H1 (cell line): ENCODE measurements at regions not wholly inside any gene's neighbourhood (a gene's known extent, or its start where the extent isn't known, plus 50 kb on each side); places are given as distances from the start of the nearest gene placed in this dataset.

Source experiments
- CTCF ChIA-PET: fragments of 300-600 bp; sonication (Branson Sonifier 250); formaldehyde crosslinking; loops from one replicate; lab custom pipeline; 2021; ENCODE audit not compliant: partially characterized antibody; lab: Charles Lee
- POLR2A ChIA-PET: fragments of 300-600 bp; sonication (Branson Sonifier 250); formaldehyde crosslinking; loops from one replicate; lab custom pipeline; 2021; ENCODE audit warnings: inconsistent platforms; ENCODE audit not compliant: partially characterized antibody; lab: Charles Lee
- DNase-seq, 2 experiments: peaks; one replicate each; pipeline versions ENCODE4 v3.0.0 to v3.0.0-alpha.2; 2010 to 2022; ENCODE audit warnings: low spot score in 2 of 2, low read depth in 1 of 2, mixed read lengths in 1 of 2
- FAIRE-seq: peaks from 2 replicates; lab custom pipeline; 2011; peaks lifted over from hg19 to GRCh38; lab: Jason Lieb, UNC
- H2AFZ ChIP-seq: 2 replicates; pipeline ENCODE4 v1.8.1; 2012; ENCODE audit warnings: low read length, inconsistent platforms
- H2AK5ac ChIP-seq: 2 replicates; pipeline ENCODE4 v1.6.1; 2013; ENCODE audit warnings: low read depth, low read length
- H2BK120ac ChIP-seq: replicated peaks from 2 replicates; pipeline ENCODE3; 2013; ENCODE audit warnings: low read depth, low read length, inconsistent platforms
- H2BK12ac ChIP-seq: 2 replicates; pipeline ENCODE4 v1.6.1; 2013; ENCODE audit warnings: low read depth, low read length
- H2BK15ac ChIP-seq: 2 replicates; pipeline ENCODE4 v1.6.1; 2013; ENCODE audit warnings: low read length
- H2BK20ac ChIP-seq: 2 replicates; pipeline ENCODE4 v1.6.1; 2013; ENCODE audit warnings: low read length
- H2BK5ac ChIP-seq: 2 replicates; pipeline ENCODE4 v1.6.1; 2013; ENCODE audit warnings: low read depth, low read length
- H3K14ac ChIP-seq: 2 replicates; pipeline ENCODE4 v1.6.1; 2013; ENCODE audit warnings: inconsistent platforms; ENCODE audit not compliant: insufficient read length
- H3K18ac ChIP-seq: 2 replicates; pipeline ENCODE4 v1.6.1; 2013; ENCODE audit warnings: low read length; ENCODE audit errors: extremely low read depth
- H3K23ac ChIP-seq: 2 replicates; pipeline ENCODE4 v1.6.1; 2013; ENCODE audit warnings: inconsistent platforms; ENCODE audit not compliant: insufficient read length
- H3K23me2 ChIP-seq: 2 replicates; pipeline ENCODE4 v1.6.1; 2013; ENCODE audit warnings: low read depth, low read length
- H3K27ac ChIP-seq: 2 replicates; pipeline ENCODE4 v1.6.1; 2011; ENCODE audit warnings: low read depth, low read length, inconsistent platforms
- H3K27me3 ChIP-seq, 4 experiments: replicated peaks in 1 of 4; 1 replicate in 1 of 4; 2 replicates in 3 of 4; pipeline versions ENCODE4 v1.6.1 to v1.8.1; 2011 to 2013; ENCODE audit warnings: low read length in 3 of 4, mild to moderate bottlenecking in 3 of 4, inconsistent platforms in 2 of 4, mixed read lengths in 2 of 4, moderate library complexity in 1 of 4; ENCODE audit not compliant: control insufficient read depth in 3 of 4, insufficient read depth in 3 of 4; ENCODE audit errors: extremely low read depth in 1 of 4
- H3K36me3 ChIP-seq, 4 experiments: 2 replicates each; pipeline versions ENCODE4 v1.6.1 to v1.8.1; 2011 to 2013; ENCODE audit warnings: mild to moderate bottlenecking in 4 of 4, low read length in 3 of 4, moderate library complexity in 2 of 4, control low read depth in 1 of 4, inconsistent platforms in 1 of 4; ENCODE audit not compliant: insufficient read depth in 4 of 4, control insufficient read depth in 2 of 4
- H3K4ac ChIP-seq: replicated peaks from 2 replicates; pipeline ENCODE3; 2013; ENCODE audit warnings: low read length, low read depth, mixed read lengths, inconsistent platforms; ENCODE audit not compliant: insufficient read length
- H3K4me1 ChIP-seq, 4 experiments: replicated peaks in 1 of 4; 1 replicate in 1 of 4; 2 replicates in 3 of 4; pipeline versions ENCODE4 v1.6.1 to v1.8.1; 2011 to 2013; ENCODE audit warnings: low read length in 3 of 4, inconsistent platforms in 2 of 4, mixed read lengths in 1 of 4; ENCODE audit not compliant: insufficient read depth in 4 of 4, control insufficient read depth in 3 of 4
- H3K4me2 ChIP-seq, 2 experiments: 2 replicates each; pipeline versions ENCODE4 v1.6.1 to v1.8.1; 2011 to 2013; ENCODE audit warnings: low read depth in 2 of 2, low read length in 2 of 2, control low read depth in 1 of 2, inconsistent platforms in 1 of 2, mild to moderate bottlenecking in 1 of 2; ENCODE audit not compliant: insufficient read depth in 1 of 2
- H3K4me3 ChIP-seq, 4 experiments: fragments of 200-600, 300-600 bp in 1 of 4; sonication (generic), shearing (Covaris generic), sonication (Bioruptor Twin) in 1 of 4; 2 replicates each; pipeline versions ENCODE4 v1.5.1 to v1.8.1; 2011 to 2016; ENCODE audit warnings: low read length in 4 of 4, low read depth in 3 of 4, control low read depth in 2 of 4, inconsistent platforms in 2 of 4, mild to moderate bottlenecking in 2 of 4, mixed read lengths in 1 of 4, moderate library complexity in 1 of 4; ENCODE audit not compliant: insufficient read depth in 2 of 4; ENCODE audit errors: extremely low read depth in 1 of 4
- H3K56ac ChIP-seq: replicated peaks from 2 replicates; pipeline ENCODE3; 2013; ENCODE audit warnings: low read depth, mild to moderate bottlenecking, mixed read lengths, low read length, inconsistent platforms; ENCODE audit not compliant: insufficient read length
- H3K79me1 ChIP-seq: 2 replicates; pipeline ENCODE4 v1.6.1; 2013; ENCODE audit warnings: low read depth, low read length, control low read depth
- H3K79me2 ChIP-seq, 2 experiments: 2 replicates each; pipeline versions ENCODE4 v1.6.1 to v1.8.1; 2012 to 2013; ENCODE audit warnings: low read length in 2 of 2, mild to moderate bottlenecking in 2 of 2, inconsistent platforms in 1 of 2; ENCODE audit not compliant: insufficient read depth in 2 of 2, control insufficient read depth in 1 of 2
- H3K9ac ChIP-seq, 4 experiments: replicated peaks in 1 of 4; 1 replicate in 1 of 4; 2 replicates in 3 of 4; pipeline versions ENCODE4 v1.6.1 to v1.8.1; 2011 to 2013; ENCODE audit warnings: low read depth in 3 of 4, low read length in 3 of 4, control low read depth in 2 of 4, mild to moderate bottlenecking in 2 of 4, moderate library complexity in 2 of 4, inconsistent platforms in 1 of 4; ENCODE audit errors: extremely low read depth in 1 of 4
- H3K9me3 ChIP-seq, 2 experiments: 2 replicates each; pipeline versions ENCODE4 v1.6.1 to v1.8.1; 2012 to 2013; ENCODE audit warnings: mild to moderate bottlenecking in 2 of 2, moderate library complexity in 2 of 2, control low read depth in 1 of 2, inconsistent platforms in 1 of 2, low read depth in 1 of 2, low read length in 1 of 2, mixed read lengths in 1 of 2; ENCODE audit not compliant: insufficient read depth in 2 of 2
- H4K20me1 ChIP-seq, 2 experiments: replicated peaks in 1 of 2; 2 replicates each; pipeline versions ENCODE3 to v1.8.1; 2011 to 2013; ENCODE audit warnings: inconsistent platforms in 2 of 2, low read length in 2 of 2, mild to moderate bottlenecking in 1 of 2; ENCODE audit not compliant: insufficient read depth in 2 of 2, control insufficient read depth in 1 of 2
- H4K5ac ChIP-seq: 2 replicates; pipeline ENCODE4 v1.6.1; 2013; ENCODE audit warnings: low read length, low read depth, mixed read lengths, inconsistent platforms; ENCODE audit not compliant: insufficient read length
- H4K8ac ChIP-seq: 2 replicates; pipeline ENCODE4 v1.8.0; 2013; ENCODE audit warnings: mild to moderate bottlenecking, moderate library complexity, low read length, inconsistent platforms; ENCODE audit not compliant: insufficient read depth; ENCODE audit errors: extremely low read depth
- H4K91ac ChIP-seq: replicated peaks from 2 replicates; pipeline ENCODE3; 2013; ENCODE audit warnings: low read length, mixed read lengths, inconsistent platforms; ENCODE audit not compliant: insufficient read length
- ASH2L ChIP-seq: fragments of 200-600, 300-600 bp; sonication (generic); IDR thresholded peaks from one replicate; pipeline ENCODE4 v1.7.1; 2017; ENCODE audit warnings: low read length
- BCL11A ChIP-seq, 2 experiments: IDR thresholded peaks; one replicate each; pipeline ENCODE4 v1.6.1; 2011; ENCODE audit warnings: low read depth in 2 of 2, low read length in 2 of 2, mild to moderate bottlenecking in 2 of 2
- BRCA1 ChIP-seq: IDR thresholded peaks from 2 replicates; pipeline ENCODE4 v1.6.1; 2012; ENCODE audit warnings: low read depth, low read length, improper control_type of control experiment
- GTF2F1 ChIP-seq: IDR thresholded peaks from 2 replicates; pipeline ENCODE4 v1.6.1; 2012; ENCODE audit warnings: low read depth, low read length, improper control_type of control experiment, borderline replicate concordance
- HDAC2 ChIP-seq, 2 experiments: fragments of 300-600 bp in 1 of 2; sonication (generic) in 1 of 2; IDR thresholded peaks; 2 replicates each; pipeline ENCODE4 v1.6.1; 2011 to 2012; ENCODE audit warnings: low read depth in 2 of 2, low read length in 2 of 2, mild to moderate bottlenecking in 2 of 2, moderate library complexity in 2 of 2, borderline replicate concordance in 1 of 2, inconsistent platforms in 1 of 2
- POU5F1 ChIP-seq: IDR thresholded peaks from 2 replicates; pipeline ENCODE4 v1.6.1; 2011; ENCODE audit warnings: low read depth, mild to moderate bottlenecking, low read length, moderate library complexity
- RFX5 ChIP-seq: IDR thresholded peaks from 2 replicates; pipeline ENCODE4 v1.6.1; 2011; ENCODE audit warnings: low read depth, low read length, improper control_type of control experiment, borderline replicate concordance
- RXRA ChIP-seq: IDR thresholded peaks from 2 replicates; pipeline ENCODE4 v1.6.1; 2011; ENCODE audit warnings: low read depth, mild to moderate bottlenecking, low read length, moderate library complexity; ENCODE audit not compliant: insufficient read depth
- SAP30 ChIP-seq: fragments of 300-600 bp; sonication (generic); IDR thresholded peaks from 2 replicates; pipeline ENCODE4 v1.7.1; 2012; ENCODE audit warnings: low read length, moderate library complexity, mild to moderate bottlenecking, inconsistent platforms; ENCODE audit not compliant: insufficient read depth, insufficient replicate concordance
- SIX5 ChIP-seq: IDR thresholded peaks from 2 replicates; pipeline ENCODE4 v1.6.1; 2011; ENCODE audit warnings: mild to moderate bottlenecking, low read depth, low read length
- TAF1 ChIP-seq: IDR thresholded peaks from 2 replicates; pipeline ENCODE4 v1.6.1; 2011; ENCODE audit warnings: mild to moderate bottlenecking, low read depth, low read length
- TEAD4 ChIP-seq: IDR thresholded peaks from 2 replicates; pipeline ENCODE4 v1.6.1; 2012; ENCODE audit warnings: low read depth, low read length, inconsistent platforms, mixed read lengths
- YY1 ChIP-seq: IDR thresholded peaks from 2 replicates; pipeline ENCODE4 v1.6.1; 2011; ENCODE audit warnings: low read depth, mild to moderate bottlenecking, low read length
- WGBS, 2 experiments: shearing (Covaris generic) in 1 of 2; methylation state at CpG; one replicate each; pipeline versions ENCODE4 v1.1.6 to v1.1.7; 2013 to 2015; ENCODE audit warnings: low lambda C conversion rate in 2 of 2, mixed read lengths in 2 of 2, inconsistent platforms in 1 of 2, low coverage in 1 of 2, missing lambda C conversion rate in 1 of 2; ENCODE audit not compliant: insufficient replicate concordance in 2 of 2, insufficient coverage in 1 of 2, insufficient read length in 1 of 2; ENCODE audit errors: extremely low coverage in 1 of 2, missing lambda C conversion rate in 1 of 2; 5-methylcytosine and 5-hydroxymethylcytosine counted together
- TF ChIP-seq, protein P1 (sequence below): IDR thresholded peaks from 2 replicates; pipeline ENCODE4 v1.6.1; 2012; ENCODE audit warnings: inconsistent platforms

GRCh38 chr12:30067146-30067545, 283.4 kb upstream of the TMTC1 start:
- no peak for TF ChIP-seq GTF2F1
- TF ChIP-seq TAF1, result no peak
- TF ChIP-seq RXRA, result no peak
- no peak for TF ChIP-seq POU5F1
- no peak for TF ChIP-seq YY1
- TF ChIP-seq TEAD4, result no peak
- TF ChIP-seq SAP30, result no peak
- no peak for TF ChIP-seq HDAC2 (IDR thresholded peaks at IDR 0.05; ENCODE audit: borderline replicate concordance in 1 of 2, low read depth in 2 of 2, low read length in 2 of 2)
- TF ChIP-seq, protein P1, sequence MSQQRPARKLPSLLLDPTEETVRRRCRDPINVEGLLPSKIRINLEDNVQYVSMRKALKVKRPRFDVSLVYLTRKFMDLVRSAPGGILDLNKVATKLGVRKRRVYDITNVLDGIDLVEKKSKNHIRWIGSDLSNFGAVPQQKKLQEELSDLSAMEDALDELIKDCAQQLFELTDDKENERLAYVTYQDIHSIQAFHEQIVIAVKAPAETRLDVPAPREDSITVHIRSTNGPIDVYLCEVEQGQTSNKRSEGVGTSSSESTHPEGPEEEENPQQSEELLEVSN, result no peak
- no peak for TF ChIP-seq BRCA1
- no peak for TF ChIP-seq BCL11A (IDR thresholded peaks at IDR 0.05; ENCODE audit: low read depth in 2 of 2, low read length in 2 of 2)
- TF ChIP-seq RFX5, result no peak
- TF ChIP-seq SIX5, result no peak
- no peak for TF ChIP-seq ASH2L
- Histone ChIP-seq H2AK5ac (no peak overlapping the region), H3K4me2 (no peak overlapping the region), H3K4me3 (no peak overlapping the region), H3K79me2 (no peaks in the 10 kb centered on the region), H2BK5ac (no peak overlapping the region), H3K18ac (no peak overlapping the region), H4K91ac (no peak overlapping the region), H2BK12ac (no peak overlapping the region), H3K4ac (no peak overlapping the region), H3K9ac (no peak overlapping the region), H3K9me3 (no peaks in the 10 kb centered on the region), H4K5ac (no peak overlapping the region), H3K27me3 (no peaks in the 10 kb centered on the region), H3K14ac (no peak overlapping the region), H3K23me2 (no peaks in the 10 kb centered on the region), H2AFZ (no peak overlapping the region), H4K8ac (no peak overlapping the region), H3K56ac (no peak overlapping the region), H3K36me3 (no peaks in the 10 kb centered on the region), H3K27ac (no peak overlapping the region), H3K23ac (no peak overlapping the region), H3K79me1 (no peaks in the 10 kb centered on the region), H3K4me1 (no peaks in the 10 kb centered on the region), H2BK120ac (no peak overlapping the region), H2BK15ac (no peak overlapping the region), H4K20me1 (no peaks in the 10 kb centered on the region), H2BK20ac (no peak overlapping the region)
- DNase-seq (no peak), FAIRE-seq (no peak)
- 93% methylated on average over 2 of the region's 2 CpGs; no CpG with 5 or more reads in 1 of the 2 experiments for WGBS, 2 experiments
- POLR2A ChIA-PET, result no interaction called here
- CTCF ChIA-PET, result no interaction called here
